NCI-H774 (cell line): ENCODE measurements at regions not wholly inside any gene's neighbourhood (a gene's known extent, or its start where the extent isn't known, plus 50 kb on each side); places are given as distances from the start of the nearest gene placed in this dataset.
"Not testable (repeated sequence)": the region's sequence is repeated elsewhere in the genome, so short reads cannot be mapped to it uniquely, and the experiment has no call there.

Source experiments
- DNase-seq: peaks from one replicate; lab custom pipeline; 2025; lab: John Stamatoyannopoulos, UW

DNA sequence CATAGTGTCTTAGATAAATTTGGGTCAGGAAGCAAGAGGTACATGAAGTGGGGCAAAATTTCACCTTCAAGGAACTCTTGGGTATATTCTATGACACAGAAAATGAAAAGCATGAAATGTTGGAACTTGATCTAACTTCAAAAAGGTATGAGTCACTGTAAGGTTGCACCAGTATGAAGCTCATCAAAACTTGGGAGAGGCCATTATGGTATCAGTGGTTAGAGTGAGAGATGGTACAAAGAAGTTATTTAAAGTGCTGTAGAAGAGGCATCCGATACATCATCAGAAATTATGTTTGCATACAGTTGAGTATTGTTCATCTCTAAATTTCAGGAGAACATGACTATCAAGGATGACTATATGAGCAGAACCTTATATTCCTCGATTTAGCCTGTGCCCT lies 302.9 kb upstream of the SUCLG2 start:
- no peak for DNase-seq

DNA sequence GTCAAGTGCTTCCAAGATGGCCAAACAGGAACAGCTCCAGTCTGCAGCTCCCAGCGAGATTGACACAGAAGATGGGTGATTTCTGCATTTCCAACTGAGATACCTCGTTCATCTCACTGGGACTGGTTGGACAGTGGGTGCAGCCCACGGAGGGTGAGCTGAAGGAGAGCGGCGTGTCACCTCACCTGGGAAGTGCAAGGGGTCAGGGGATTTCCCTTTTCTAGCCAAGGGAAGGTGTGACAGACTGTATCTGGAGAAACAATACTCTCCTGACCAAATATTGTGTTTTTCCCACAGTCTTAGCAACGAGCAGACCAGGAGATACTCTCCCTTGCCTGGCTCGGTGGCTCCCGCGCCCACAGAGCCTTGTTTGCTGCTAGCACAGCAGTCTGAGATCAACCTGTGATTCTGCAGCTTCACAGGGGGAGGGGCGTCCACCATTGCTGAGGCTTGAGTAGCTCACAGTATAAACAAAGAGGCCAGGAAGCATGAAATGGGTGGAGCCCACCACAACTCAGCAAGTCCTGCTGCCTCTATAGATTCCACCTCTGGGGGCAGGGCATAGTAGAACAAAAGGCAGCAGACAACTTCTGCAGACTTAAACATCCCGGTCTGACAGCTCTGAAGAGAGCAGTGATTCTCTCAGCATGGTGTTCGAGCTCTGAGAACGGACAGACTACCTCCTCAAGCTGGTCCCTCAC lies 293.5 kb upstream of the SUCLG2 start:
- DNase-seq: peak; percentile 2

DNA sequence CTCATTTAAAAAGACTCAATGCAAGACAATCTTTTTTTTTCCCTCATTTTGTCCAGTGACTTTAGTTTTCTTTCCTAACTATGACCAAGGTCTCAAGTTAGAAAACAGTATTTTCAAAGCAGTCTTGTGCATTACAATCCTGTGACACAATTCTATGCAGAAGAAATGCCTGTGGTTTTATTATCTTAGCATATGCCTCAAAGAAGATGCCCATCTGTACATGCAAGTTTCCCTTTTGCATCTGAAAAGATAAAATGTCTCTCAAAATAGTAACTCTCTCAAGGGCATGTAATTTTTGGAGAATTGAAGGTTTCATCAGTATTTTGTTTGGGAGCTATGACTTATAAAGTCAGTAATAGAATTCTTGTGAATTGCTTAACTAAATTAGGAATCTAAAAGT lies 292.0 kb upstream of the SUCLG2 start:
- DNase-seq: no peak

DNA sequence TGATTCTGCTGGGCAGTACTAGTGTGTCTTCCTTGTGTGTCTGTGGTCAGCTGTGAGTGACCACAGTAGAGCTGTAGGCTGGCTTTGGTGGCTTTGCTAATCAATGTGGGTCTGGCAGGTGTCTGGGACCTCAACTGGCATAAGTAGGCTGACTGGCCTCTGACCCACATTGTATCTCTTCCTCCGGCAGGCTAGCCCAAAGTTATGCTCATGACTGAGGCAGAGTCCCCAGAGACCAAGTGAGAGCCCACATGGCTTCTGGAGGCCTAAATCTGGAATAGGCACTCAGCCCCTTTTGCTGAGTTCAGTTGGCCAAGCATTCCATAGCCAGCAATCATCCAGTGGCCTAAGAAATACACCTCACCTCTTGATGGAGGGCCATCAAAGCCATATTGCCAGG lies 289.1 kb upstream of the SUCLG2 start:
- no peak for DNase-seq

DNA sequence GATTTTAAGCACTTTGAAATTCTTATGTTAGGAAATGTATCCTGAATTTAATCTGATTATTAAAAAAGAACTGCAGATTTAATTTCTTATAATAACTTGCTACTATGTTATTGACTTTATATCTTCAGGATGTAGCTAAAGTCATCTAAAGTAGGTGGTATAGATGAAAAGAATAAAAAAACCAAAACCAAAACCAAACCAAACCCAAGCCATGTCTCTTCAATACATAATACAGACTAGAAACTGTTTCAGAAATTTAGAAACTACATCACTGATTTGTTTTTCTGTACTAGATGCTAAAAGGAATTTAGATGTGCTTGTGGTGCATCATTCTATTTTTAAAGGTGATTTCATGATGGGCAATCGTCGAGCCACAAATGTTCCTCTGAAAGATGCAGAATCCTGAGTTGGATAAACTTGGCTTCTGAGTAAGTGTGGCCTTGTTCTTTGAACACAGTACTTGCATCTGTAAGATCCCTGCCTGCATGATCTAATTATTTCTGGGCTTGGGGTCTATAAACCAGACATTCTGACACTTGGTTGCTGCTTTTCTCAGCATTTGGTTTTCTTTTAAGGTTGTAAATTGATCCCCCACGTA lies 287.1 kb upstream of the SUCLG2 start:
- no peak for DNase-seq

DNA sequence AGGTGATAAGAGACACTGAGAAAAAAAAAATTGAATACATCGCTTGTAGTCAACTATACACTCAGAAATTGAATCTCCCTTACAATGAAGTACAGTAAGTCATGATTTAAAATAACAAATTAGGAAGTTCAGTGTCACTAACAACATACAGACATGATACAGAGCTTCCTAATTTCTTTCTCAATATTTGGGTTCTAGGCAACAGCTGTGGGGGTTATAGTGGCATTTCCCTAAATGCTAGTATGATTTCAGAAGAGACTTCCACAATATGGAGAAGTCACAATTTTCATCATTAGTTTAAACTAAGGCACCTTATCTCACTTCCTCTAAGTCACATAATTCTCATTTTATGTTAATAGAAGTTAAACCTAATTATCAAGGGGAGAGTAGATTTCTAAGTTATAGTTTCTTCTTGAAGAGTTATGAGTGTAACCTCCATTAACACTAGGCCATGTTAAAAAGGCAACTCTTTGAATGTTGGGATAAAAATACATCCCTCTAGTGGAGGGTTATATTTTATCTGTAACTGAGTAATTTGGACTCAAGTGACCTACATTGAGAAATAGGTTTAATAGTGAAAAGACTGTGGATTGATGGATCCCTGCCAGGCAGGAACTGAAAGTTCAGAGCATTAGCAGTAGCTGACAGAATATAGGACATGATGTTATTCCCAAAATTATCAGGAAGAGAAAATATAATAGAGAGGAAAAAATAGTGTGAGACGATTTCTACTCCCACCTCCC lies 286.0 kb upstream of the SUCLG2 start:
- no peak for DNase-seq

DNA sequence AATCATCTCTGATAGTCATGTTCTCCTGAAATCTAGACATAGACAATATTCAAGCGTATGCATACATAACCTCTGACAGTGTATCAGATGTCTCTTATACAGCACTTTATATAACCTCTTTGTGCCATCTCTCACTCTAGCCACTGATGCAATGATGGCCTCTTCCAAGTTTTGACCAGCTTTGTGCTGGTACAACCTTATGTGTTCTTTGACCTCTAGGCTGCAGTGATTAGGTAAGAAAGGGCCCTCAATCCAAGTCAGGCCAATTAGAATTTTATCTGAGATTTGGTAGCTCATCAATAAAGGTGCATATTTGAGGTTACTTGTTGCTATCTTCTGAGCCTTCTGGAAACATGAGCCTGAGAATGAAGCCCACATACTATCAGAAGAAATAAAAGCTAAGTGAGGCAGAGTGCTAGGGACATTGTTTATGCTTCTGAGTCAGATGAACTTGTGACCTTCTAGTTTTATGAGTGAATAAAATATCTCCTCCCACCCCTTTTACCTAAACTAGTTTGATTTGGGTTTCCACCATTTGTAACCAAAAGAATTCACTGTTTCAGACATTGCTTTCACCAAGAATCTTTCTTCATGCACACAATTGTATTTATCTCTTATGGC lies 283.2 kb upstream of the SUCLG2 start:
- no peak for DNase-seq

DNA sequence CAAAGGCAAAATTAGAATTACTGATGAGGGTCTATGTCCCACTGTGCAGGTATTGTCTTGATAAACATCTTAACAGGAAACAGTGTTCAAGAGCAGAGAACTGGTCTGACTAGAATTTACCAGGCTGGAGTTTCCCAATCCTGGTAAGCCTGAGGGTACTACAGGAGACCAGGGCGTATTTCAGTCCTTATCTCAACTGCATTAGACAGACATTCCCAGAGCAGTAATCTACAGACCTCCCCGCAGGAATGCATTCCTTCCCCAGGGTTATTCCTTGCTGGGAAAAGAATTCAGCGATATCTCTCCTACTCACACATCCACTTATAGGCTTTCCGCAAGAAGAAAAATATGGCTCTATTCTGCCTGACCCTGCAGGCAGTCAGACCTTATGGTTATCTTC lies 276.0 kb upstream of the SUCLG2 start:
- DNase-seq: not testable (repeated sequence)

DNA sequence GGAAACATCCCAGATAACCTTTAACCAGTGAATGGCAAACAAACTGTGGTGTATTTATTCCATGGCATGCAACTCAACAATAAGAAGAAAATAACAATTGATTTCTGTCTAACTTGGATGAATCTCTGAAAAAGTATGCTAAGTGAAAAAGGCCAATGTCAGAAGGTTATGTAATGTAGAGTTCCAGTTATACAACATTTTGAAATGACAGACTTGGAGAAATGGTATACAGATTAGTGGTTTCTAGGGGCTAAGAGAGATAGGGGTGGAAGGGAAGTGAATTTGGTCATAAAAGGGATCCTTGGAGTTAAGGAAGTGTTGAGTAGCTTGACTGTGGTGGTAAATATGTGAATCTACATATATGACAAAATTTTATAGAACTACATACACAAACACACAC lies 269.4 kb upstream of the SUCLG2 start:
- DNase-seq: no peak

DNA sequence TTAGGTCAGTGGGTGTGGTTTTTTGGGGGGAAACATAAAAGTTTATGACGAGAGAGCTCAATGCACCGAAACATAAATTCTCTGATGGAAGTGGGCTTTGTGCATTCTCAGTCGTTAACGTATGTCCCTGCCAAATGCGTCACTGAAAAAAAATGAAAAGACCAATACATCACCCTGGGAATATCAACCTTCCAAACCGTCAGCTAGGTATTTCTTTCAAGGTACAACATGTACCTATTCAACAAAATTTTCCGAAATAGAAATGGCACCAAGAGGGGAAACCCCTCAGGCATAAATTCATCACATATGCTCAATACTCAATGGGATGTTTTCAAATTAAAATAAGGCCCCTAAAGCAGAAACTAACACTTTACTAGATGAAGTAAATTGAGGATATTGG lies 266.6 kb upstream of the SUCLG2 start:
- DNase-seq: no peak

DNA sequence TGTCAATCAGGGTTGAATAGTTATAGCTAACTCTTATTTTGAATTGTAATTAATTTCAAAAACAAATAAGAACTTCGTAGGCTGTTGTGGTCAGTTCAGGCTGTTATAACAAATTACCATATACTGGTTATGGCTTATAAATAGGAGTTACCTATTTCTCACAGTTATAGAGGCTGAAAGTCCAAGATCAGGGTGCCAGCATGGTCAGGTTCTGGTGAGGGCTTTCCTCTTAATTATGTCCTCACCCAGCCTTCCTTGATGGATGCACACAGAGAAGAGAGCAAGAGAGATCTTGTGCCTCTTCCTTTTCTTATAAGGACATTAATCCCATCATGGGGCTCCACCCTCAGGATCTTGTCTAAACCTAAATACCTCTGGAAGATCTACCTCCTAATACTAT lies 265.9 kb upstream of the SUCLG2 start:
- no peak for DNase-seq

DNA sequence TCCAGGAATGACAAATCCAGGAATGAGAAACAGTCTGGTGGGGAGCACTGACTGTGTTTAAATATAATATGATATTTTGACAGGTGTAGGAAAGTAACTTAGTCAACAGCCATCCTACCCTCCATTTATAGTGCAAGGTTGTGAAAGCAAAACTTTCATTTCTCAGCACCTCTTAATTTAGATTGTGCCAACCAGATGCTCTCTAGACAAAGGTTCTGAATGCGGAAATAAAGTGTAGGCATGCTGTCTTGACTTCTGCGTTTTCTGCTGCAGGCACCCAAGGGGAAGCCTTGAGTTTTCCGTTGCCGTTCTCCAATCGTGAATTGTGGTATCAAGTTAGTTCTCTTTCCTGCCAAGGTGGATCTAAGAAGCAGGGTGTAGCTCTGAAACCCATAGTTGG lies 261.9 kb upstream of the SUCLG2 start:
- no peak for DNase-seq

DNA sequence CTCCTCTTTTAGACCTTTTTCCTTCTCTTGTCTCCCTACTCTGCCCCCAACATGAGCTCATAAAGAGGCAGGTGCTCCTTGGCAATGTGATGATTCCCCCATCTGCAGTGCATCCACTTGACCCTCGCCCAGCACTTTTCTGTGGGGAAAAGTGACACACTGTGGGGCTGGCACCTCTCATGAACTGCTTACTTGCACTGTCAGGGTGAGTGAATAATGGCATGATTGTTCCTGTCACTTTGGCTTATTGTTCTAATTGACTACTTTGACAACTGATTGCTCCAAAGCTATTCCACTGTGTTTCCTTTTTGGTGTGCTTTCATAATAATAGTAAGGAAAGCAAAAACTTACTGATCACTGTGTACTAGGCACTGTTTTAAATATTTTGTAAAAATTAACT lies 253.3 kb upstream of the SUCLG2 start:
- no peak for DNase-seq

DNA sequence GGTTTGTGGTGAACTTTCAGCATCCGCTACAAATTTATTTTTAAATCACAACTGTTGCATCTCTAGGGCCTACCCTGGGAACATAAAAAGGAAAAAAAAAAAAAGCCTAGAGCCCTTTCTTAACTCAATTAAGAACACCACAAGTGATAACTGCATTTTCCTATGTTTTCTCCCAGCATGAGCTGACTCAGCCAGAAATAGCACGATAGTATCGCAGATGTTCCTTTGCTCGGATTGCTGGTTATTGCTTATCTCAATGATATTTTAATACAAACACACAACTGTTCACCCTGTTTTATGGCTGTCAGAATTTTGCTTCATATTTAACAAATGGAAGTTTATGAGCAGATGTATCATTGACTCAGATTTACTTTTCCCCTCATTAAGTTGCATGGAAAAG lies 251.8 kb upstream of the SUCLG2 start:
- no peak for DNase-seq

DNA sequence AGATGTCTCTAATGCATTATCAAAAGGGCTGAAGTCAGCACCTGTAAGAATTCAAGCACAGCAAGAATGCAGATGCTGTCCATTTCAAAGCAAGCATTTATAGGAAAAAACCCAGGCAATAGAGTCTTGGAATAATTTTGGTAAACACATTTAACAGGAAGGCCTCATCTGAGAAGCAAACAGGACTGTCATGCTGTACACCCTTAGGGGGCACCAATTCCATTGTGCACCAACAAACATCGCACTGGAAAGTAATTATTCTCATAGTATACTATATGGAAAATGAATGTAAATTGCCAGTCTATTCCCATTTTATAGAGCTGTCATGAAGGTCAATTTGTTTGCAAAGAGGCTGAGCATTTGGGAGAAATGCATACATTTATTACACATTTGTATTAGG lies 247.3 kb upstream of the SUCLG2 start:
- no peak for DNase-seq

DNA sequence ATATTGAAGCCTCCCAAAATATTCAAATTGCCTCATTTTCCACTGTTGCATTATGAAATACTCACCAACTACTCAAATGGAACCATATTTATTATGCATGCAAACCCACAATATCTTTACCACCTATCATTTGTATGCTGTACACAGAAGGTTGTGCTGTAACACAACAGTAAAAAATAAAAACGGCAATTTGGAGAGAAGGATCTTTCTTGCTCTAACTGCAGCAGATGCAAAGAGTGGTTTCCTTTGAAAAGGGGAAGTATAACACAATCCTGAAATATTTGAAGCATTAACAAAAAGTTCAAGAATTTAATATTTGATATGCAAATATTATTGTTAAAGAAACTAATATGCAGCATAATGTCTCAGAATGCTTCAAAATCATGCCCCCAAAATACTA lies 244.5 kb upstream of the SUCLG2 start:
- no peak for DNase-seq

DNA sequence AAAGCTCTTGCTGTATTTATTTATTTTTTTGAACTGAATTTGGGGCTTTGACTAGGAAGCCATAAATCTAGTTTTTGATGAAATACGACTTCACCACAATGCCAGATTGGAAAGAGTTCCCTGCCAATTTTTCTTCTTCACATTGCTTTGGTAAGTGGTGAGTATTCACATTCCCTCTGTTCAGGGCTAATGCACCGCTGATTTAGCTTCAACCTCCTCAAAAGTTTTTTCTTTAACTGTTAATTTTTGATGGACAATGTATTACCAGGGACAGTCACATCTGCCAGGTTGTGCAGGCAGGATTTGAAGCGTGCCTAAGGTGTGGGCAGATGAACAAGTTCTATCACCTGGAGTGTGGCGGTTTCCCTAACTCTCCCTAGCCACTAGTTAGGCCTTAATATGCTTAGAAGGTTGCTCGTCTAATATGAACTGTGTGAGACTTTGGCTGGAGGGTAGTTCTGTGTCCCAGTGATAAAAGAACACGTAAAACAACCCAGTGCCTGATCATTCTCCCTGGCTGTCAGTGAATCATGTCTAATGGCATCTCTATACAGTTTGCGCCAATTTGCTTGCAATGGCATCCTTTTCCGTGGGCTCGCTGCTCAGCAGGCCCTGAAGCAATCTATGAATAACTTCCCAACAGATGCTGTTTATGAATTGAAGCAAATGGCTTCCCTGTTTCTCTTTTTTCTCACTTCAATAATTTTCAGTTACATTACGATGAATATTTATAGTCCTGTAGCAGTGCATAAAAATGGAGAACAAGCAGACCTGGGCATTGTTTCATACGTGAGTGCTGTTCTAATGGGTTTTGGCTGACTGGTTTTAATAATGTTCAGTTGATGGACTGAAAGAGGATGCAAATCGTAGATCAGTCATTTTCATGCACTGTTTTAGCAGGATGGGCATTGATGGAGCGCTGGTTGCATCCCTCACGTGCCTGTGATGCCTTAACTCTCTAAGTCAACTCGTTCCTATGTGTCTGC lies 243.2 kb upstream of the SUCLG2 start:
- no peak for DNase-seq

DNA sequence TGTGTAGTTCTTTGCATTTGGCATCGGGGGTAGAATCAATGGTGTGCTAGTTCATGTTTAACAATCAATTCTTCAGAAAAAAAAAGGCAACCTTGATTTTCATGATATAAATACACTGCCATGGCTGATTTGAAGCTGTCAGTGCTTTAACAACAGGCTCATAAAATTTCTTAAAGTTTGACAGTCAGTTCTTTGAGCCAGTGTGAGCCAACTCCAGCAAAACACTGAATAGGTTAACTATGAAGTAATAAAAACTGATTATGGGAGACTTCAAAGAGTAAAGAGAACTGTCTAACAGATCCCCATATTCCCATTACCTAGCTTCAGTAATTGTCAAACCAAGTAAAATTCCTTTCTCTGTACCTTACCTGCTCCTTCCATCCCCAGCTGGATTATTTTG lies 241.7 kb upstream of the SUCLG2 start:
- DNase-seq: no peak

DNA sequence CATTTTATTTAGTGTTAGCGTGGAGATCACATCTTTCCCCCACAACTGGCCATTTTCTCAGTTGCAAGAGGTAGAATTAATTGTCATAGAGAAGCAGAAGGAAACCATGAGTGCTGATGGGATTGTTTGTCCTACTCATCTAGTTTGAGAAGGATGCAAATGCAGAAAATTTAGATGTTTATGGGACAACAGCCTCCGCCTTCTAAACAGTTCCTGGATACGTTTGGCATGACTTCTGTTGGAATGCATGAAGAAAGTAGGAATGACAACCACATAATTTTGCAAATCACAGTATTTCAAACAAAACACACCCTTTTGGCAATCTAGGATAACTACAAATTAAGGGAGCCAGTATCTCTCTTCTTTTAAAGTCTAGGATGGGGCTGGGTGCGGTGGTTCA lies 240.1 kb upstream of the SUCLG2 start:
- no peak for DNase-seq

DNA sequence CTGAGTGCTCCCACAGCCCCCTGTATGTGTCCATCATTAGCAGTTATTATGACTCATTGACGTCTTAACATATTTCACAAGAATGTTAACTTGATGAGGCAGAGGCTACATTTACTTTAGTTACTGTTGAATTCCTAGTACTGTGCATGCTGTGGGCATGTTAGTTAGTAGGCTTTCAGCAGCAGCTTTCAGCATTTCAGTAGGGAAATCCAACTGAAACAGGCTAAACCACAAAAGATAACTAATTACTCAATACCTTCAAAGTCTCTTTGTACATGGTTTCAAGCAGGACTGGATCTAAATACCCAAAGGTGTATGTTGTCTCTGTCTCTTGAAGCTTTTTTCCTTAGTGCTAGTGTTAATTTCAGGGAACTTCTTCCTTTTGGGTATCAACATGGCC lies 229.9 kb upstream of the SUCLG2 start:
- no peak for DNase-seq

DNA sequence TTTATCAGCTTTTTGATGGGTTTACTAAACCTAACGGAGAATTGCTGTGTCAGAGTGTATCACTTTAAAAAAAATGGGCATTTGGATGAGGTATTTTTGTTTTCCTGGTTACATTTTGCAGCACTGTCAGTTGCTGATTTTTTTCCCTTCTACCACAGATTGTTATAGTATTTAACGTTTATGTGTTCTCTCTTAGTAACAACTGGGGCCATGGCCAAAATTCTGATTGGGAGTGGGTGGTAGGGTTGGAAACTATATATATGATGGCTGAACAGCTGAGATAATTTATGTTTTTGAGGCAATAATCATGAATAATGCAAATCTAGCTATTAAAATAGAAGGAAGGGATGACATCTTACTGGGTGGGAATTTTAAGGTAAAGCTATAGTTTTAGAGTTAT lies 229.4 kb upstream of the SUCLG2 start:
- DNase-seq: no peak

DNA sequence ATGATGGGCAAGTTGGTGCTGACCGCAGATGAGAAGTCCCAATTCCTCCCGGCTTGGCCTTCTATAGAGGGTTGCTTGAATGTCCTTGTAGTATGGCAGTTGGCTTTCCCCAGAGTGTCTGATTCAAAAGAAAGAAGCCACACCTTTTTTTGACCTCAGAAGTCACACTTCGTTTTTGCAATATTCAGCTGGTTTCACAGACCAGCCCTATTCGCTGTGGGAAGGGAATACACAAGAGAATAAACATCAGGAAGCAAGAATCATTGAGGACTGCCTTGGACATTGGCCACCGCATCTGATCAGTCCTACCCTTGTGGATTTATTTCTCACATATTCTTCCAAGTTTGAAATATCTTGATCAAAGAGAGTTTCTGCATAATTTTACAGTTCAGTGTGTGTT lies 228.6 kb upstream of the SUCLG2 start:
- DNase-seq: no peak
